HepG2 (cell line): ENCODE measurements at regions not wholly inside any gene's neighbourhood (a gene's known extent, or its start where the extent isn't known, plus 50 kb on each side); places are given as distances from the start of the nearest gene placed in this dataset.

Source experiments
- NR1H2 ChIP-seq: sonication (generic); formaldehyde crosslinking; IDR thresholded peaks from 2 replicates; pipeline ENCODE4 v1.8.1; 2022; ENCODE audit warnings: low read depth, missing genetic modification reagents, borderline replicate concordance
- RXRB ChIP-seq: IDR thresholded peaks from 2 replicates; pipeline ENCODE4 v1.6.1; 2016; ENCODE audit warnings: borderline replicate concordance, missing genetic modification reagents, missing compliant biosample characterization
- SMAD3 ChIP-seq: sonication (generic); formaldehyde crosslinking; IDR thresholded peaks from 2 replicates; pipeline ENCODE4 v1.4.0; 2020; ENCODE audit warnings: missing genetic modification reagents
- SP5 ChIP-seq: IDR thresholded peaks from 2 replicates; pipeline ENCODE4 v1.6.1; 2016; ENCODE audit warnings: low read depth, borderline replicate concordance
- ZBTB21 ChIP-seq: sonication (generic); formaldehyde crosslinking; IDR thresholded peaks from 2 replicates; pipeline ENCODE4 v1.4.0; 2020; ENCODE audit warnings: missing genetic modification reagents
- ZNF446 ChIP-seq: sonication (generic); formaldehyde crosslinking; IDR thresholded peaks from 2 replicates; pipeline ENCODE4 v1.5.0; 2020; ENCODE audit warnings: mild to moderate bottlenecking, missing genetic modification reagents
- TF ChIP-seq, protein P1 (sequence below): sonication (generic); formaldehyde crosslinking; IDR thresholded peaks from 2 replicates; pipeline ENCODE4 v1.5.0; 2020; ENCODE audit warnings: mild to moderate bottlenecking, missing genetic modification reagents, borderline replicate concordance
- TF ChIP-seq, protein P2 (sequence below): sonication (generic); formaldehyde crosslinking; IDR thresholded peaks from 2 replicates; pipeline ENCODE4 v1.4.0; 2020; ENCODE audit warnings: missing genetic modification reagents
- TF ChIP-seq, protein P3 (sequence below): sonication (generic); formaldehyde crosslinking; IDR thresholded peaks from 2 replicates; pipeline ENCODE4 v1.5.0; 2020; ENCODE audit warnings: missing genetic modification reagents
- TF ChIP-seq, protein P4 (sequence below): sonication (generic); formaldehyde crosslinking; IDR thresholded peaks from 2 replicates; pipeline ENCODE4 v1.8.1; 2023; ENCODE audit warnings: mild to moderate bottlenecking, missing genetic modification reagents
- TF ChIP-seq, protein P5 (sequence below): sonication (generic); formaldehyde crosslinking; conservative IDR thresholded peaks from 2 replicates; pipeline ENCODE4 v1.4.0; 2020; ENCODE audit warnings: missing genetic modification reagents
- TF ChIP-seq, protein P6 (sequence below): sonication (generic); formaldehyde crosslinking; IDR thresholded peaks from 2 replicates; pipeline ENCODE4 v1.4.0; 2020; ENCODE audit warnings: low read depth, mild to moderate bottlenecking, missing genetic modification reagents

DNA sequence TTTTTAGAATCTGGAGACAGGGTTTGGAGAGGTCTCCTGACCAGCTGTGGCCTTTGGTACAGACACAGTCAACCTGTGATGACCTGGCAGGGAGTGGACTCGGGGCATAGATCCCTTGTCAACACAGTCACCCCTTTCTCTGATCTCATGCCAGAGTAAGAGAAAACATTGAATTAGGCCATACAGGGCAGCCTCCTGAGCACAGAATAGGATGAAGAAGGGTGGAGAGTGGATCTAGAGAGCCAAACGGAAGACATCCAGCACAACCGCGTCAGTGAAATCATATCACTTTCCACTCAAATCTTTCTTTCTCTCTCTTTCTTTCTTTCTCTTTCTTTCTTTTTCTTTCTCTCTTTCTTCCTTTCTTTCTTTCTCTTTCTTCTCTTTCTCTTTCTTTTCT lies 145.9 kb upstream of the TBX3 start:
- TF ChIP-seq, protein P1, sequence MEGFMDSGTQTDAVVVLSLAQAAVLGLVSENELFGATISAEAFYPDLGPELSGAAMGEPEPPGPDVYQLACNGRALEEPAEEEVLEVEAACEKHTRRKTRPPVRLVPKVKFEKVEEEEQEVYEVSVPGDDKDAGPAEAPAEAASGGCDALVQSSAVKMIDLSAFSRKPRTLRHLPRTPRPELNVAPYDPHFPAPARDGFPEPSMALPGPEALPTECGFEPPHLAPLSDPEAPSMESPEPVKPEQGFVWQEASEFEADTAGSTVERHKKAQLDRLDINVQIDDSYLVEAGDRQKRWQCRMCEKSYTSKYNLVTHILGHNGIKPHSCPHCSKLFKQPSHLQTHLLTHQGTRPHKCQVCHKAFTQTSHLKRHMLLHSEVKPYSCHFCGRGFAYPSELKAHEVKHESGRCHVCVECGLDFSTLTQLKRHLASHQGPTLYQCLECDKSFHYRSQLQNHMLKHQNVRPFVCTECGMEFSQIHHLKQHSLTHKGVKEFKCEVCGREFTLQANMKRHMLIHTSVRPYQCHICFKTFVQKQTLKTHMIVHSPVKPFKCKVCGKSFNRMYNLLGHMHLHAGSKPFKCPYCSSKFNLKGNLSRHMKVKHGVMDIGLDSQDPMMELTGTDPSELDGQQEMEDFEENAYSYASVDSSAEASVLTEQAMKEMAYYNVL (CRISPR knock-in tag): 0 out of 2 replicates have a peak, but pooled peaks have one; percentile 30
- TF ChIP-seq, protein P2, sequence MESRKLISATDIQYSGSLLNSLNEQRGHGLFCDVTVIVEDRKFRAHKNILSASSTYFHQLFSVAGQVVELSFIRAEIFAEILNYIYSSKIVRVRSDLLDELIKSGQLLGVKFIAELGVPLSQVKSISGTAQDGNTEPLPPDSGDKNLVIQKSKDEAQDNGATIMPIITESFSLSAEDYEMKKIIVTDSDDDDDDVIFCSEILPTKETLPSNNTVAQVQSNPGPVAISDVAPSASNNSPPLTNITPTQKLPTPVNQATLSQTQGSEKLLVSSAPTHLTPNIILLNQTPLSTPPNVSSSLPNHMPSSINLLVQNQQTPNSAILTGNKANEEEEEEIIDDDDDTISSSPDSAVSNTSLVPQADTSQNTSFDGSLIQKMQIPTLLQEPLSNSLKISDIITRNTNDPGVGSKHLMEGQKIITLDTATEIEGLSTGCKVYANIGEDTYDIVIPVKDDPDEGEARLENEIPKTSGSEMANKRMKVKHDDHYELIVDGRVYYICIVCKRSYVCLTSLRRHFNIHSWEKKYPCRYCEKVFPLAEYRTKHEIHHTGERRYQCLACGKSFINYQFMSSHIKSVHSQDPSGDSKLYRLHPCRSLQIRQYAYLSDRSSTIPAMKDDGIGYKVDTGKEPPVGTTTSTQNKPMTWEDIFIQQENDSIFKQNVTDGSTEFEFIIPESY (CRISPR knock-in tag): no peak
- TF ChIP-seq, protein P3, sequence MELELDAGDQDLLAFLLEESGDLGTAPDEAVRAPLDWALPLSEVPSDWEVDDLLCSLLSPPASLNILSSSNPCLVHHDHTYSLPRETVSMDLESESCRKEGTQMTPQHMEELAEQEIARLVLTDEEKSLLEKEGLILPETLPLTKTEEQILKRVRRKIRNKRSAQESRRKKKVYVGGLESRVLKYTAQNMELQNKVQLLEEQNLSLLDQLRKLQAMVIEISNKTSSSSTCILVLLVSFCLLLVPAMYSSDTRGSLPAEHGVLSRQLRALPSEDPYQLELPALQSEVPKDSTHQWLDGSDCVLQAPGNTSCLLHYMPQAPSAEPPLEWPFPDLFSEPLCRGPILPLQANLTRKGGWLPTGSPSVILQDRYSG: no peak
- no peak for TF ChIP-seq NR1H2
- TF ChIP-seq ZBTB21: no peak
- TF ChIP-seq, protein P4, sequence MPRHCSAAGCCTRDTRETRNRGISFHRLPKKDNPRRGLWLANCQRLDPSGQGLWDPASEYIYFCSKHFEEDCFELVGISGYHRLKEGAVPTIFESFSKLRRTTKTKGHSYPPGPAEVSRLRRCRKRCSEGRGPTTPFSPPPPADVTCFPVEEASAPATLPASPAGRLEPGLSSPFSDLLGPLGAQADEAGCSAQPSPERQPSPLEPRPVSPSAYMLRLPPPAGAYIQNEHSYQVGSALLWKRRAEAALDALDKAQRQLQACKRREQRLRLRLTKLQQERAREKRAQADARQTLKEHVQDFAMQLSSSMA (CRISPR knock-in tag): no peak
- TF ChIP-seq, protein P5, sequence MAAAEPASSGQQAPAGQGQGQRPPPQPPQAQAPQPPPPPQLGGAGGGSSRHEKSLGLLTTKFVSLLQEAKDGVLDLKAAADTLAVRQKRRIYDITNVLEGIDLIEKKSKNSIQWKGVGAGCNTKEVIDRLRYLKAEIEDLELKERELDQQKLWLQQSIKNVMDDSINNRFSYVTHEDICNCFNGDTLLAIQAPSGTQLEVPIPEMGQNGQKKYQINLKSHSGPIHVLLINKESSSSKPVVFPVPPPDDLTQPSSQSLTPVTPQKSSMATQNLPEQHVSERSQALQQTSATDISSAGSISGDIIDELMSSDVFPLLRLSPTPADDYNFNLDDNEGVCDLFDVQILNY: no peak
- no peak for TF ChIP-seq SP5
- no peak for TF ChIP-seq ZNF446 (CRISPR knock-in tag)
- TF ChIP-seq RXRB (CRISPR knock-in tag): peak; percentile 56; the same call in 1 of the 2 replicates
- no peak for TF ChIP-seq SMAD3 (CRISPR knock-in tag)
- TF ChIP-seq, protein P6, sequence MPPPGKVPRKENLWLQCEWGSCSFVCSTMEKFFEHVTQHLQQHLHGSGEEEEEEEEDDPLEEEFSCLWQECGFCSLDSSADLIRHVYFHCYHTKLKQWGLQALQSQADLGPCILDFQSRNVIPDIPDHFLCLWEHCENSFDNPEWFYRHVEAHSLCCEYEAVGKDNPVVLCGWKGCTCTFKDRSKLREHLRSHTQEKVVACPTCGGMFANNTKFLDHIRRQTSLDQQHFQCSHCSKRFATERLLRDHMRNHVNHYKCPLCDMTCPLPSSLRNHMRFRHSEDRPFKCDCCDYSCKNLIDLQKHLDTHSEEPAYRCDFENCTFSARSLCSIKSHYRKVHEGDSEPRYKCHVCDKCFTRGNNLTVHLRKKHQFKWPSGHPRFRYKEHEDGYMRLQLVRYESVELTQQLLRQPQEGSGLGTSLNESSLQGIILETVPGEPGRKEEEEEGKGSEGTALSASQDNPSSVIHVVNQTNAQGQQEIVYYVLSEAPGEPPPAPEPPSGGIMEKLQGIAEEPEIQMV (CRISPR knock-in tag): no peak
